Ectodermal cell (in vitro differentiated cells): ENCODE measurements at regions not wholly inside any gene's neighbourhood (a gene's known extent, or its start where the extent isn't known, plus 50 kb on each side); places are given as distances from the start of the nearest gene placed in this dataset.

ENCODE experiments used
- H3K27ac ChIP-seq: 2 replicates; pipeline ENCODE4 v1.7.0; 2013; ENCODE audit warnings: mild to moderate bottlenecking, low read depth, low read length; ENCODE audit not compliant: insufficient read depth, poor library complexity, severe bottlenecking
- H3K27me3 ChIP-seq: 2 replicates; pipeline ENCODE4 v1.7.0; 2013; ENCODE audit warnings: mild to moderate bottlenecking, low read length; ENCODE audit not compliant: insufficient read depth, control insufficient read depth, poor library complexity, severe bottlenecking
- H3K36me3 ChIP-seq: one replicate; pipeline ENCODE4 v1.7.0; 2013; ENCODE audit warnings: low read length; ENCODE audit not compliant: control insufficient read depth, insufficient read depth
- H3K4me1 ChIP-seq: one replicate; pipeline ENCODE4 v1.7.0; 2013; ENCODE audit warnings: low read length; ENCODE audit not compliant: control insufficient read depth, insufficient read depth
- H3K4me3 ChIP-seq: 2 replicates; pipeline ENCODE4 v1.7.0; 2013; ENCODE audit warnings: low read depth, low read length, control low read depth; ENCODE audit not compliant: insufficient read depth
- H3K9me3 ChIP-seq: 2 replicates; pipeline ENCODE4 v1.7.0; 2013; ENCODE audit warnings: mild to moderate bottlenecking, low read length, moderate library complexity; ENCODE audit not compliant: control insufficient read depth
- WGBS, 2 experiments: methylation state at CpG; one replicate each; pipeline ENCODE4 v1.1.7; 2013; ENCODE audit warnings: missing lambda C conversion rate in 2 of 2; 5-methylcytosine and 5-hydroxymethylcytosine counted together

DNA sequence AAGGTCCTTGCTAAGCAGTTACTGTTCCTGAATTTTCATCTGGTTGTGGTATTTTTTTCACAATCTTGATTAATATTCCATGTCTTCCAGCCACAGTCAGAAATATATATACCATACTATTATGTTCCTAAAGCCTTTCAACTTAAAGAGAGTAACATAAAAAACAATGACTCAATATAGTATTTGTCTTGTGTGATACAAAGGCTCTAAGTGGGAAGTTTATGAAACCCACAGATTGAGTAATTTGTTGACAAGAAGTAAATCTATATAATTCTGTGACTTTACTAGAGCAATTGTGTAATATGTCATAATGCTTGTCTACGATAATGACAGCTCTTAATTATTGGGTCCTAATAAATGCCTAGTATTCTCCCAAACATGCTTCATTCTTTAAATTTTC is 509.4 kb downstream of the ISL1 start:
- H3K27ac ChIP-seq: no peak overlapping the region
- no peaks in the 10 kb centered on the region for H3K9me3 ChIP-seq
- H3K27me3 ChIP-seq: no peaks in the 10 kb centered on the region
- H3K4me3 ChIP-seq: no peak overlapping the region
- no CpG with 5 or more reads among the region's 1 CpG for WGBS, 2 experiments
- no peaks in the 10 kb centered on the region for H3K4me1 ChIP-seq
- no peaks in the 10 kb centered on the region for H3K36me3 ChIP-seq

DNA sequence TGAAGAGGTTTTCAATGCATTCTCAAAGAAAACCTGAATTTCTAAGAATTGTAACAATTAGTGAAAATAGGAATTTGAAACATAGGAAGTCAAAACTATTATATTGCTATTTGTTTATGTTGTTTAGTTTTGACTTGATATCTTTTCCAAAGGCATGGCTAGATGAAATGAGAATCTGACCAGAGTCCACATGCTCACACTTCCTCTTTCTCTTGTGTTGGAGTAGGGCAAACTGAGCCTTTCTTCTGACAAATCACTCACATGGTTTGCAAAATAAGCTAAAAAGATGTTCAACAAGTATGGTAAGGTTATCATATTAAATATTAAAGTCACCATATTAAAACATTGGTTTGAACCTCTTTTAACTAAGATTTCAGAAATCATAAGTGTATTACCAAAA is 512.6 kb downstream of the ISL1 start:
- no peaks in the 10 kb centered on the region for H3K9me3 ChIP-seq
- H3K27me3 ChIP-seq: no peaks in the 10 kb centered on the region
- H3K27ac ChIP-seq: no peak overlapping the region
- H3K4me1 ChIP-seq: no peaks in the 10 kb centered on the region
- no peaks in the 10 kb centered on the region for H3K36me3 ChIP-seq
- no peak overlapping the region for H3K4me3 ChIP-seq

DNA sequence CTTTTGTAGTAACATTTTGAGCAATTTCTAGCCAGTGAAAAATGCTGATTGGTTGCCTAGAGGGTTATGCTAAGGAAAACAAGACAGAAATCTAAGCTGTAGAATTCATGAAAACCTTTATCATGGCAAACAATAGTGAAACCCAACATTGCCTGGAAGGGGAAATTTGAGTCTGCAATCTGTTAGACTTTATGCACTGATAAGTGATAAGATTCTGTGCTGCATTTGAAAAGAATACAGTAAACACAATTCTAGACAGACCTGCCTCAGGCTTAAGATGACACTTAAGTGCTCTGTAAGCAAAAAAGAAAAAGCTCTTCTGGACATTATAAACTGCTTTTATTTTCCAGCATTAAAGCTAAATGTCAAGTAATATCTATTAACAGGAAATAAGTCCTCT is 519.3 kb downstream of the ISL1 start:
- no peaks in the 10 kb centered on the region for H3K36me3 ChIP-seq
- H3K27me3 ChIP-seq: no peaks in the 10 kb centered on the region
- no peaks in the 10 kb centered on the region for H3K9me3 ChIP-seq
- no peak overlapping the region for H3K4me3 ChIP-seq
- H3K4me1 ChIP-seq: no peaks in the 10 kb centered on the region
- H3K27ac ChIP-seq: no peak overlapping the region

DNA sequence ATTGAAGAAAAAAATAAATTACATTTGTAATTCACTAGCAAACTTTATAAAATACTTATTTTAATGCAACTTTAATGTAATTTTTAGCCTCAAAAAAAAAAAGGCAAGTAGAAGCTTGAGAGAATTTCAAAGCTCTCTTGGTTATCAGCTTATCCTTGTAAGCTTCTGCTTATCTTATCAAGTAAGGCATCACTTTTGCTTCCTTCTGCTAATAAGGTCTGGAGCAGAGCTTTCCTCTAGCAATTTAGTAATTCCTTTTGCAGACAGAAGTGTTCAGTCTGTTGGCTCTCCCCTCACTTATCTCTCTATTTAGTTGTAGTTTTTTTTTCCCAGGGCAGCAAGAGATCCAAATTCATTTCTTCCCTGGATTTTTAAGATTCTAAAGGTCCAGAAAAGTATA is 525.0 kb downstream of the ISL1 start:
- Histone ChIP-seq H3K9me3 (no peaks in the 10 kb centered on the region), H3K27me3 (no peaks in the 10 kb centered on the region), H3K27ac (no peak overlapping the region), H3K4me3 (no peak overlapping the region), H3K4me1 (no peaks in the 10 kb centered on the region), H3K36me3 (no peaks in the 10 kb centered on the region)

DNA sequence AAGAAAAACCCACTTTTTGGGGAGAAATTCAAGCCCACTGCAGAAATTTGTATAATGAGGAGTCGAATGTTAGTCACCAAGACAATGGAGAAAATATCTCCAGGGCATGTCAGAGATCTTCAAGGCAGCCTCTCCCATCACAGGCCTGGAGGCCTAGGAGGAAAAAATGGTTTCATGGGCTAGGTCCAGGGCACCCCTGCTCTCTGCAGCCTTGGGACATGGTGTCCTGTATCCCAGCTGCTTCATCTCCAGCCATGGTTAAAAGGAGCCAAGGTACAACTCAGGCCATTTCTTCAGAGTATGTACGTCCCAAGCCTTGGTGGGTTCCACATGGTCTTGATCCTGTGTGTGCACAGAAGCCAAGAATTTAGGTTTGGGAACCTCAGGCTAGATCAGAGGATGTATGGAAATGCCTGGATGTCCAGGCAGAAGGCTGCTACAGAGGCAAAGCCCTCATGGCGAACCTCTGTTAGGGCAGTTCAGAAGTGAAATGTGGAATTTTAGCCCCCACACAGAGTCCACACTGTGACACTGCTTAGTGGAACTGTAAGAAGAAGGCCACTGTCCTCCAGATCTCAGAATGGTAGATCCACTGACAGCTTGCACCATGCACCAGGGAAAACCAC is 561.4 kb downstream of the ISL1 start:
- WGBS, 2 experiments: 87 to 94% methylated on average over 3 of the region's 3 CpGs
- H3K4me3 ChIP-seq: no peak overlapping the region

DNA sequence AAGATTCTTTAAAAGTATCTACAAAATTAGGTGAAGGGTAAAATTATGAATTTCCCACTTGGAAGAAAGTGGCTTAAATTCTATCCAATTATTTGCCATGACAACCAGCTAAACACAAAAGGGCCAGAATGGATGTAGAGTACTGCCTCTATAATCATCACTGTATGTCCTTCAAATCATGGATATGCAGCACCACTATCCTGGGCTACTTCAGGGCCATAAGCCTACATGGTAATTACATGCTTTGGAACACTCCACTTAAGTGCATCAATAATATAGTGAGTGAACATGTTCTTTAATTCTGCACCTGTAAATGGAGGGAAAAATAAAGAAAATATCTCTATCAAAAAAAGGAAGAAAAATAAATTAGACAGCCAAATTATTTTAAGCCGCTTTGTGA is 575.2 kb downstream of the ISL1 start:
- Histone ChIP-seq H3K27me3 (no peaks in the 10 kb centered on the region), H3K36me3 (no peaks in the 10 kb centered on the region), H3K4me1 (no peaks in the 10 kb centered on the region), H3K4me3 (no peak overlapping the region), H3K27ac (no peak overlapping the region), H3K9me3 (no peaks in the 10 kb centered on the region)
- 100% methylated on average over 1 of the region's 1 CpG for WGBS, 2 experiments

More for the DNA sequence above, 561.4 kb downstream of the ISL1 start:
- Histone ChIP-seq H3K4me1 (no peaks in the 10 kb centered on the region), H3K27me3 (no peaks in the 10 kb centered on the region), H3K27ac (no peak overlapping the region), H3K36me3 (no peaks in the 10 kb centered on the region), H3K9me3 (peaks cover 4% of the 10 kb centered on the region)

DNA sequence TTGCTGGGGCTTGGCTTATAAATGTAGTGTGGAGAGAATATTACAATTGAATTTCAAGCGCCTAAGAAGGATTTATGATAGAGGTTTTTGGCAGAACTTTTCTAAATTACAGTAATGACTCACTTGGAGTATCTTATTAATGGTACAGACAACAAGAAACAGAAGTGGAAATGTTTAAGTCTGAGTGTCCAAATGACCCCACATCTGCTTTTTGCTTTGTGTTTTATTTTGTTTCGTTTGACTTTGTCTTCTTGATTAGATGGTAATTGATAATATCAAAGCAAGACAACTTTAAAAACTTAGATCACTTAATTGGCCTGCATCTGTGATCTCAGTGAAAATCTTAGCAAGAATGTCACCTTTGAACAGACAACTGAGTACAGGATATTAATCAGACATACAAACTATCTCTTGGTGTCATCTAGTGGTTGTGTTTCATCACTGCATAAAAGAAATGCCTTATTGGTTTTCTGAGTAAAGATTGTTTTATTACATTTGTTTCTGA is 577.4 kb downstream of the ISL1 start:
- Histone ChIP-seq H3K27me3 (no peaks in the 10 kb centered on the region), H3K4me1 (no peaks in the 10 kb centered on the region), H3K27ac (no peak overlapping the region), H3K4me3 (no peak overlapping the region), H3K36me3 (no peaks in the 10 kb centered on the region), H3K9me3 (no peaks in the 10 kb centered on the region)
- 90 to 96% methylated on average over 2 of the region's 2 CpGs for WGBS, 2 experiments

DNA sequence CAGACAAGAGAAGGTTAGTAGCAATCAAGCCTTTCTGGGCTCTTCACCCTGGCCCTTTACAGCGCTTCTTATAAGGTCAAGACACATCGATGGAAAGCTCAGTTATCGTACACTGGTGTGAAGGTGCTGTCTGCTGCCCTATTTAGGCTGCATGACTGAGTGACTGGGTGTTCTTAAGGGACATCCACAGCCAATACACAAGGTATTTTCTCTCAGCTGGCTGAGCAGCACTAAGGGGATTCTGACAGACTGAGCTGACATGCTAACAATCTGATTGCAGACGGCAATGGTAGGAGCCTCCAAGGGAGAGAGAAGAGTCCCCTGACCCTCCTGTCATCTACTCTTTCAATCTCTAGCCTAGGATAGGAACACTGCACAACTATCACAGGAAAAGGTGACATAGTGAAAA is 577.9 kb downstream of the ISL1 start:
- H3K36me3 ChIP-seq: no peaks in the 10 kb centered on the region
- no peak overlapping the region for H3K27ac ChIP-seq
- 84 to 85% methylated on average over 4 of the region's 4 CpGs for WGBS, 2 experiments
- H3K27me3 ChIP-seq: no peaks in the 10 kb centered on the region
- H3K4me1 ChIP-seq: no peaks in the 10 kb centered on the region
- H3K9me3 ChIP-seq: no peaks in the 10 kb centered on the region
- H3K4me3 ChIP-seq: no peak overlapping the region

DNA sequence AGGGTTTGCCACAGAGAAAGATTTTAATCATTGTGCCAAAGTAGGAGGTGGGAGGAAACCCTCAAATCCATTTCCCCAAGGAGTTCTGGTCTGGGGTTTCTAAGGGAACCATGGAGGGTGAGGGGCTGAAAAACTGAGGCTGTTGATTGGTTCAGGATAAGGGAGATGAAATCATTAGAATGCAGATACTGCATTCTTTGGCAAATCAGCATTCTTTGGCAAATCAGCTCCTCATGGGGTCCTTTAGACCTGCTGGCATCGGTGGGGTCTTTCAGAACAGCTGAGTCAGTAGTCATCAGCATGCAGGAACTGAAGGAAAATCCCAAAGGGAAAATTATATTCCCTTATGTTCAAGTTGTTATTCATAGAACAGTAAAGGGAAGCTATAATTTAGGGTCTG is 585.5 kb downstream of the ISL1 start:
- Histone ChIP-seq H3K36me3 (no peaks in the 10 kb centered on the region), H3K4me1 (no peaks in the 10 kb centered on the region), H3K4me3 (no peak overlapping the region), H3K27ac (no peak overlapping the region), H3K9me3 (no peaks in the 10 kb centered on the region), H3K27me3 (no peaks in the 10 kb centered on the region)
- WGBS, 2 experiments: 27 to 33% methylated on average over 1 of the region's 1 CpG

DNA sequence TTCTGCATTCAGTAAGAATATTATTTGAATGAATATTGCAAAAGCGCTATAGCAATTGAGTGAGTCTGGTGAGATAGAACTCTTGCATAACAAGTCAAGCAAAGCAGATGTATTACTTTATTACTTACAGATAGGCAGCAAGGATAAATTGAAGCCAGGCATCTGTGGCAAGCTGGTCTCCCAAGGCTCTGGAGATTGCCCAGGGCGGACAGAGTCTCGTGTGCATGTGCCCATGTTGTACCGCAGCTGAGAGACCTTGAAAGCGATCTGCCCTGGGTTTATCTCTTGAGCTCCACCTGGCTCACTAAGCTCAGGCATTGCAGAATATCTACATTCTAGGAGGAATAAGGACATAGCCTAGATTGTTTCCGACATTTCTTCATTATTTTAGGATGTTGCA is 591.6 kb downstream of the ISL1 start:
- no peak overlapping the region for H3K4me3 ChIP-seq
- no peaks in the 10 kb centered on the region for H3K9me3 ChIP-seq
- WGBS, 2 experiments: 94 to 97% methylated on average over 6 of the region's 6 CpGs
- no peaks in the 10 kb centered on the region for H3K4me1 ChIP-seq
- H3K27ac ChIP-seq: no peak overlapping the region
- H3K36me3 ChIP-seq: no peaks in the 10 kb centered on the region
- no peaks in the 10 kb centered on the region for H3K27me3 ChIP-seq

DNA sequence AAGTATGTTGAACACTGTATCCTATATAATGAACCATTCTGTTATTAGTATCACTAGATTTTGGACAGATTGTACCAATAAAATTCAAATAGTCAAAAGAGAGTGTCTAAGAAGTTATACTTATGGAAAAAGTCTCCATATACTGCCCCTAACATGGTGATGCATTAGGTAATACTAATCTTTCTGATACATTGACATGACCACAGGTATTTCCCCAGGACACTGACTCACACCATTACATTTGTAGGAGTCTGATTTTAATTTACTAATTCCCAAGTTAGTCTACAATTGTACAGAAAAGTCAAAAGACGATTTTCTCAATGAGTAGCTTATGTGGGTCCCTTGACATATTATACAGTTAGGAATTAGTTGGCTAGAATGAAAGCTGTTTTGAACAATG is 593.8 kb downstream of the ISL1 start:
- no peaks in the 10 kb centered on the region for H3K36me3 ChIP-seq
- no peak overlapping the region for H3K4me3 ChIP-seq
- H3K4me1 ChIP-seq: no peaks in the 10 kb centered on the region
- no peaks in the 10 kb centered on the region for H3K27me3 ChIP-seq
- WGBS, 2 experiments: 76 to 89% methylated on average over 1 of the region's 1 CpG
- no peak overlapping the region for H3K27ac ChIP-seq
- no peaks in the 10 kb centered on the region for H3K9me3 ChIP-seq
